Left ventricle myocardium inferior (tissue), 1 donor: ENCODE measurements at regions not wholly inside any gene's neighbourhood (a gene's known extent, or its start where the extent isn't known, plus 50 kb on each side); places are given as distances from the start of the nearest gene placed in this dataset.
"Not testable (repeated sequence)": the region's sequence is repeated elsewhere in the genome, so short reads cannot be mapped to it uniquely, and the experiment has no call there.

Experiments
- DNase-seq: peaks from one replicate; pipeline ENCODE4 v3.0.0-alpha.2; 2020
- H3K27ac ChIP-seq: fragments of 200-600 bp; replicated peaks from 2 replicates; pipeline ENCODE4 v1.8.0; 2021
- H3K27me3 ChIP-seq: fragments of 200-600 bp; 2 replicates; pipeline ENCODE4 v1.8.0; 2021; ENCODE audit warnings: low read depth
- H3K36me3 ChIP-seq: fragments of 200-600 bp; 2 replicates; pipeline ENCODE4 v1.8.0; 2021
- H3K4me1 ChIP-seq: fragments of 200-600 bp; 2 replicates; pipeline ENCODE4 v1.8.0; 2021
- H3K4me3 ChIP-seq: fragments of 200-600 bp; 2 replicates; pipeline ENCODE4 v1.8.0; 2021; ENCODE audit warnings: mild to moderate bottlenecking, moderate library complexity
- H3K9me3 ChIP-seq: fragments of 200-600 bp; replicated peaks from 2 replicates; pipeline ENCODE4 v1.8.0; 2021
- intact Hi-C: fragments of 100-400 bp; cut with micrococcal nuclease; formaldehyde crosslinking; loops from one replicate; pipeline ENCODE4 v1.11.0; 2022
- TF ChIP-seq, protein P1 (sequence below): fragments of 200-600 bp; IDR thresholded peaks from 2 replicates; pipeline ENCODE4 v1.8.0; 2021; ENCODE audit warnings: antibody characterized with exemption, mild to moderate bottlenecking, borderline replicate concordance
- donor health status: DM: no; HTN: yes; CAD: no; lungs with severe emphysema.

DNA sequence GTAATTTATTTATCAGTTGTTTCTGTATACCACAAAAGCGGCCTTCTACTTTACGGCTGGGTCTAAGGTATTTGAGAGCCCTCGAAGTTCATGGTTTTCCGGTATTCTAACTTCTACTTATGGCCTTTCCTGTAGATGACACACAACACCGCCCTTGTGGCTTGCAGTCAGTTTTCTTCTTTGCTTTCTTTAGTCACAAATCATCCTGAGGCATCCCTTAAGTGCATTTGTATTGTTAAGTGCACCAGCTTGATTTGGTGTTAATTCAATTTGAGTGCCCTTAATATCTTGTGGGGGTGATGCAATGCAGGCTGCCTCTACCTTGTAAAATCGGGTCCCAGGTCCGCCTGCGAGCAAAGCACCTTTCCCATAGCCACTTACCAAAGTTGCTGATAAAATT, 511.9 kb downstream of the CCDC171 start:
- no peaks in the 10 kb centered on the region for H3K4me1 ChIP-seq
- peaks cover 3% of the 10 kb centered on the region for H3K9me3 ChIP-seq
- DNase-seq = no peak
- peaks cover 5% of the 10 kb centered on the region for H3K27me3 ChIP-seq
- TF ChIP-seq, protein P1, sequence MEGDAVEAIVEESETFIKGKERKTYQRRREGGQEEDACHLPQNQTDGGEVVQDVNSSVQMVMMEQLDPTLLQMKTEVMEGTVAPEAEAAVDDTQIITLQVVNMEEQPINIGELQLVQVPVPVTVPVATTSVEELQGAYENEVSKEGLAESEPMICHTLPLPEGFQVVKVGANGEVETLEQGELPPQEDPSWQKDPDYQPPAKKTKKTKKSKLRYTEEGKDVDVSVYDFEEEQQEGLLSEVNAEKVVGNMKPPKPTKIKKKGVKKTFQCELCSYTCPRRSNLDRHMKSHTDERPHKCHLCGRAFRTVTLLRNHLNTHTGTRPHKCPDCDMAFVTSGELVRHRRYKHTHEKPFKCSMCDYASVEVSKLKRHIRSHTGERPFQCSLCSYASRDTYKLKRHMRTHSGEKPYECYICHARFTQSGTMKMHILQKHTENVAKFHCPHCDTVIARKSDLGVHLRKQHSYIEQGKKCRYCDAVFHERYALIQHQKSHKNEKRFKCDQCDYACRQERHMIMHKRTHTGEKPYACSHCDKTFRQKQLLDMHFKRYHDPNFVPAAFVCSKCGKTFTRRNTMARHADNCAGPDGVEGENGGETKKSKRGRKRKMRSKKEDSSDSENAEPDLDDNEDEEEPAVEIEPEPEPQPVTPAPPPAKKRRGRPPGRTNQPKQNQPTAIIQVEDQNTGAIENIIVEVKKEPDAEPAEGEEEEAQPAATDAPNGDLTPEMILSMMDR = no peak
- no peak overlapping the region for H3K4me3 ChIP-seq
- no peaks in the 10 kb centered on the region for H3K36me3 ChIP-seq
- H3K27ac ChIP-seq = no peak overlapping the region
- intact Hi-C loops = no loop called here

DNA sequence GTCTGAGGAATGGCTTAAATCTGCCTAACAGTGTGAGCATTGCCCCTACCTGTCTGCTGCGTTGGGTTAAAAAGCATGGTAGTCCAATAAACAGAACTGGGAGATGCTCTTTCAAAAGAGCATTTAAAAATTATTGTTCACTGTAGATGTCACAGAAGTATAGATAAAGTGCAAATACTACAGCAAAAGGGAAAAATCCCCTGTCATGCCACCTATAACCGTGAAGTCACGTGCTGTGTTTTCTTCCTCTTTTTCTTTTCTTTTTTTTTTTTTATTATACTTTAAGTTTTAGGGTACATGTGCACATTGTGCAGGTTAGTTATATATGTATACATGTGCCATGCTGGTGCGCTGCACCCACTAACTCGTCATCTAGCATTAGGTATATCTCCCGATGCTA, 513.4 kb downstream of the CCDC171 start:
- H3K4me1 ChIP-seq, H3K27me3 ChIP-seq, H3K4me3 ChIP-seq, H3K27ac ChIP-seq, DNase-seq, intact Hi-C loops, H3K36me3 ChIP-seq, H3K9me3 ChIP-seq: not testable (repeated sequence)

- H3K36me3 ChIP-seq = no peaks in the 10 kb centered on the region
- H3K4me1 ChIP-seq = no peaks in the 10 kb centered on the region
- H3K9me3 ChIP-seq = peaks cover 8% of the 10 kb centered on the region
- no peaks in the 10 kb centered on the region for H3K27me3 ChIP-seq
- H3K4me3 ChIP-seq = no peak overlapping the region
- intact Hi-C loops = no loop called here
- no peak overlapping the region for H3K27ac ChIP-seq
- TF ChIP-seq, protein P1 = no peak
- DNase-seq = no peak
These were observed 515.6 kb downstream of the CCDC171 start for GRCh38 chr9:16068476-16068875.

DNA sequence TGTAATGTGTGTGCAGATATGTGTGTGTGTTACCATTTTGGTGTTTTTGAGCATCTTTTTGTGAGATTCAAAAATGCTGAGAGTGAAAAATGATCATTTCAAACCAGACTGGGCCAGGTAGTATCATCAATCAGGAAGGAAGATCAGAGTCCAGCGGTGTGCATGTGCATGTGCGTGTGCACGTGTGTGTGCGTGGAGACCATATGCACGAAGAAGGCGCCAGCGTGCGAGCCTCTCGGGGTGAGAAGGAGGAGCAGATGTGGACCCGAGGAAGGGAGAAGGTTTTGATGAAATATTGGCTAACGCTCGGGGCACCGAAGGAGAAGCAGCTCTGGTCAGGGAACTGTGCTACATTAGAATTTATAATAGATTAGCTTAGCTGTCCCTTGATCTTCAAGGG, 516.4 kb downstream of the CCDC171 start:
- no peaks in the 10 kb centered on the region for H3K27me3 ChIP-seq
- DNase-seq = no peak
- no peaks in the 10 kb centered on the region for H3K36me3 ChIP-seq
- TF ChIP-seq, protein P1 = no peak
- H3K4me1 ChIP-seq = no peaks in the 10 kb centered on the region
- H3K27ac ChIP-seq = no peak overlapping the region
- H3K9me3 ChIP-seq = peaks cover 12% of the 10 kb centered on the region
- no peak overlapping the region for H3K4me3 ChIP-seq
- intact Hi-C loops = no loop called here

DNA sequence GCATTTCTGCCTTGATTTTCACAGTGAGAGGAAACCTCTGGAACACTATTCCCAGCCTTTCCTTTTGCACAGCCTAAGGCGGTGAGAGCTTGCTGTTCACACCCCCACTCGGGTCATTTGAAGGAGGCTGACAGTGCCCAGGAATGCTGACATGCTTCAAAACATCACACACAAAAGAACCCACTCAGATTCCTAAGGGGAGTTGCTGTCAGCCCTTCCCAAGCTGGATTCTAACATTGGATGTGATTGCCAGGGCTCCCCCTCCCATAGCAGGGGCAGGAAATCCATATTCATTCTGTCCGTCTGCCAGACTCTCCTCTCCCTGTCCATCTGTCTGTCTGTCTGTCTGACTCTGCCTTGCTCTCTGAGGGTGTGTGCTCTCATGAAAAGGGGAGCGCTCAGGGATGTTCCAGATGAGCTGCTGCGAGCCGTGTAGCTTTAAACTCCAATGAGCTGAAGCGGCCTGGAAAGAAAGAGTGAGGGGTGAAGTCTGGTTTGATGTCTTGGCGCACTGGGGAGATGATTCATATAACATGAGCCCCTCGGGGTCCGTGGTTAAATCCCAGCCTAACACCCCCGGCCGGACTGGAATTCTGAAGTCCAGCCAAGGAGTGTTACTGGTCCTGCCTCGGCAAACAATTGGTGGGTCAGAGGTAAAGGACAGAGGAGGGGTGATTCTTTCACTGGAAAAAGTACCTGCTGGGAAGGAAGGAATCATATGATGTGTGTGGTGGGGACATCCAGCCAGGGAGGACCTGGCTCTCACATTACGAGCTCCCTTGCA, 517.0 kb downstream of the CCDC171 start:
- H3K27ac ChIP-seq = no peak overlapping the region
- H3K9me3 ChIP-seq = peaks cover 12% of the 10 kb centered on the region
- TF ChIP-seq, protein P1 = no peak
- no peaks in the 10 kb centered on the region for H3K4me1 ChIP-seq
- intact Hi-C loops = no loop called here
- H3K27me3 ChIP-seq = no peaks in the 10 kb centered on the region
- H3K36me3 ChIP-seq = no peaks in the 10 kb centered on the region
- H3K4me3 ChIP-seq = no peak overlapping the region
- no peak for DNase-seq

DNA sequence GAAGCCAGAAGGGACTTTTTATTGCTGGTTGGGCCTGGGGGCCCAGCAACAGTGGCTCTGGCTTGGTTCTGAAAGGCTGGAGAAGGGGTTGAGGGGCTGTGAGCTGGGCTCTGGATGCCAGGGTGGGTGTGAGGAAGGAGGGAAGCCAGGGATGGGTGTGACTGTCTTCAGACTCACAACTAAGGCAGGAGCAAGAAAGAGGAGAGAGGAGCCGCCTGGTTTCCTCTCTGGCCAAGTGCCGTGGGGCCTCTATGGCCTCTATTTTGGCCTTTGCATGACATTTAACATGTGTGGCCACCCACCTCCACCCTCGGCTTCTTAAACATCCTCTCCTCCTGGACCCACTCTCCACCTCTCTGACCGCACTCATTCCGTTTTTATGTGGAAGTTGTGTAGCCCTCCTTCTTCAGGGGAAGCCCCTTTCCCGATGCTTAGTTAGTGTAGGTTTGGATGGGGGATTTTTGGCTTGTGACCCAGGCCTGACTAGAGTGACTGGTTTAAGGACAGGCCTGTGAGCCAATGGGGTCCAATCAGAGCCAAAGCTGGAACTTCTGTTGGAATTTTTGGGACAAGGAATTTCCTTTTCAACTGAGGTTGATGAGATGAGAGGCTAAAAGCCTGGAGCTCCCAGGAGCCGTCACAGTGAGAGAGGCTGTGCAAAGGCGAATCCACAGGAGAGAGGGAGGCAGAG, 517.8 kb downstream of the CCDC171 start:
- Histone ChIP-seq H3K27me3 (no peaks in the 10 kb centered on the region), H3K4me3 (no peak overlapping the region), H3K4me1 (no peaks in the 10 kb centered on the region), H3K36me3 (no peaks in the 10 kb centered on the region), H3K27ac (no peak overlapping the region), H3K9me3 (peaks cover 12% of the 10 kb centered on the region)
- no peak for DNase-seq
- TF ChIP-seq, protein P1 = no peak
- intact Hi-C loops = no loop called here
